ENCODE measurements at regions not wholly inside any gene's neighbourhood (a gene's known extent, or its start where the extent isn't known, plus 50 kb on each side); places are given as distances from the start of the nearest gene placed in this dataset.

- TF ChIP-seq ARNTL (CRISPR knock-in tag; IDR thresholded peaks at IDR 0.05; ENCODE audit: borderline replicate concordance, low read depth) = no peak
These were observed 119.3 kb upstream of the MAGI3 start (continued) for GRCh38 chr1:113271039-113271438.

GRCh38 chr1:113275083-113275482, 115.2 kb upstream of the MAGI3 start:
- no peak for TF ChIP-seq CREB5 (CRISPR knock-in tag; IDR thresholded peaks at IDR 0.05; ENCODE audit: low read depth)
- no peak for TF ChIP-seq GLIS3 (CRISPR knock-in tag; IDR thresholded peaks at IDR 0.05)
- no peak for TF ChIP-seq BACH2 (CRISPR knock-in tag; IDR thresholded peaks at IDR 0.05; ENCODE audit: borderline replicate concordance)
- TF ChIP-seq PPARA (CRISPR knock-in tag; IDR thresholded peaks at IDR 0.05; ENCODE audit: borderline replicate concordance) = no peak
- no peak for TF ChIP-seq SNAI2 (CRISPR knock-in tag; IDR thresholded peaks at IDR 0.05)
- no peak for TF ChIP-seq CSRNP3 (CRISPR knock-in tag; IDR thresholded peaks at IDR 0.05)
- ATAC-seq = no peak

GRCh38 chr1:113275691-113276090, 114.6 kb upstream of the MAGI3 start:
- TF ChIP-seq RARB (CRISPR knock-in tag; IDR thresholded peaks at IDR 0.05) = no peak
- no peak for TF ChIP-seq ESRRG (CRISPR knock-in tag; IDR thresholded peaks at IDR 0.05)
- no peak for TF ChIP-seq ZNF70 (CRISPR knock-in tag; IDR thresholded peaks at IDR 0.05)
- no peak for TF ChIP-seq POU6F1 (CRISPR knock-in tag; IDR thresholded peaks at IDR 0.05; ENCODE audit: borderline replicate concordance, low read depth)
- no peak for TF ChIP-seq TSHZ2 (CRISPR knock-in tag; IDR thresholded peaks at IDR 0.05)
- no peak for ATAC-seq

- no peak for TF ChIP-seq TSHZ2 (CRISPR knock-in tag; IDR thresholded peaks at IDR 0.05)
- no peak for TF ChIP-seq CREB5 (CRISPR knock-in tag; IDR thresholded peaks at IDR 0.05; ENCODE audit: low read depth)
- TF ChIP-seq PATZ1 (CRISPR knock-in tag; IDR thresholded peaks at IDR 0.05; ENCODE audit: borderline replicate concordance) = no peak
- TF ChIP-seq ESRRG (CRISPR knock-in tag; IDR thresholded peaks at IDR 0.05) = no peak
- no peak for TF ChIP-seq ISL1 (CRISPR knock-in tag; IDR thresholded peaks at IDR 0.05)
- no peak for TF ChIP-seq TCF4 (CRISPR knock-in tag; IDR thresholded peaks at IDR 0.05; ENCODE audit: borderline replicate concordance)
- TF ChIP-seq ZNF8 (CRISPR knock-in tag; IDR thresholded peaks at IDR 0.05) = no peak
- no peak for TF ChIP-seq CSRNP3 (CRISPR knock-in tag; IDR thresholded peaks at IDR 0.05)
- no peak for TF ChIP-seq ZFP30 (CRISPR knock-in tag; IDR thresholded peaks at IDR 0.05)
- no peak for TF ChIP-seq OSR1 (CRISPR knock-in tag; IDR thresholded peaks at IDR 0.05)
- no peak for TF ChIP-seq GLIS3 (CRISPR knock-in tag; IDR thresholded peaks at IDR 0.05)
- no peak for TF ChIP-seq ZNF70 (CRISPR knock-in tag; IDR thresholded peaks at IDR 0.05)
- no peak for TF ChIP-seq PPARA (CRISPR knock-in tag; IDR thresholded peaks at IDR 0.05; ENCODE audit: borderline replicate concordance)
- TF ChIP-seq SNAI2 (CRISPR knock-in tag; IDR thresholded peaks at IDR 0.05) = no peak
- TF ChIP-seq RARB (CRISPR knock-in tag; IDR thresholded peaks at IDR 0.05) = no peak
- TF ChIP-seq POU6F1 (CRISPR knock-in tag; IDR thresholded peaks at IDR 0.05; ENCODE audit: borderline replicate concordance, low read depth) = no peak
- no peak for ATAC-seq
These were observed 113.8 kb upstream of the MAGI3 start for GRCh38 chr1:113276507-113276906.

Measured in SK-N-SH treated with all-trans-retinoic acid at 6 μM for 48 hours (cell line).